Lung (tissue), 11 donors: ENCODE measurements at regions not wholly inside any gene's neighbourhood (a gene's known extent, or its start where the extent isn't known, plus 50 kb on each side); places are given as distances from the start of the nearest gene placed in this dataset.
A peak's percentile ranks its signal among the peaks of the same experiment; 100 is the strongest.

Experiments used
- ATAC-seq: fragments of 200-7000 bp; cut with Tn5 transposase; one replicate; pipeline ENCODE4 v1.9.1; 2020; ENCODE audit warnings: moderate number of reproducible peaks; ENCODE audit not compliant: insufficient read depth, low FRiP score
- DNase-seq, 3 donors: peaks; one replicate each; pipeline ENCODE4 v3.0.0-alpha.2; 2013 to 2017
- H3K27ac ChIP-seq, 2 donors: one replicate each; pipeline ENCODE4 v1.5.1; 2013; ENCODE audit warnings: mild to moderate bottlenecking in 2 of 2, moderate library complexity in 2 of 2, control low read depth in 1 of 2, inconsistent platforms in 1 of 2, low read depth in 1 of 2, low read length in 1 of 2
- H3K27me3 ChIP-seq, 3 donors: one replicate each; pipeline ENCODE4 v1.5.1; 2013; ENCODE audit warnings: low read length in 2 of 3; ENCODE audit not compliant: control insufficient read depth in 3 of 3, insufficient read depth in 3 of 3
- H3K36me3 ChIP-seq, 4 donors: one replicate each; pipeline ENCODE4 v1.5.1; 2013; ENCODE audit warnings: low read length in 4 of 4, mild to moderate bottlenecking in 1 of 4, moderate library complexity in 1 of 4; ENCODE audit not compliant: control insufficient read depth in 4 of 4, insufficient read depth in 4 of 4
- H3K4me1 ChIP-seq, 5 donors: one replicate each; pipeline ENCODE4 v1.5.1; 2013; ENCODE audit warnings: low read length in 5 of 5, mild to moderate bottlenecking in 2 of 5, moderate library complexity in 1 of 5; ENCODE audit not compliant: control insufficient read depth in 5 of 5, insufficient read depth in 5 of 5
- H3K4me3 ChIP-seq: one replicate; pipeline ENCODE4 v1.5.1; 2013; ENCODE audit warnings: mild to moderate bottlenecking, control low read depth, moderate library complexity
- H3K9ac ChIP-seq, 2 donors: one replicate each; pipeline ENCODE4 v1.5.1; 2013; ENCODE audit warnings: low read length in 2 of 2, control low read depth in 1 of 2; ENCODE audit not compliant: insufficient read depth in 1 of 2
- H3K9me3 ChIP-seq, 4 donors: one replicate each; pipeline ENCODE4 v1.5.1; 2013; ENCODE audit warnings: low read length in 3 of 4, mild to moderate bottlenecking in 1 of 4, moderate library complexity in 1 of 4; ENCODE audit not compliant: control insufficient read depth in 4 of 4, insufficient read depth in 3 of 4
- WGBS, 2 donors: extraction: QIAGEN DNeasy Blood & Tissue Kit; methylation state at CpG; one replicate each; pipeline ENCODE4 v1.1.7; 2013; 5-methylcytosine and 5-hydroxymethylcytosine counted together
- TF ChIP-seq, protein P1 (sequence below): IDR thresholded peaks from 2 replicates; pipeline ENCODE4 v1.5.1; 2012; ENCODE audit warnings: mild to moderate bottlenecking; ENCODE audit errors: control extremely low read depth, extremely low read depth
- donor health status: control.
- donor health status: control.
- donor health status: Bipolar disorder and iron deficiency.
- donor health status: healthy.
- donor health status: DM: yes; HTN: yes; CAD: no.

DNA sequence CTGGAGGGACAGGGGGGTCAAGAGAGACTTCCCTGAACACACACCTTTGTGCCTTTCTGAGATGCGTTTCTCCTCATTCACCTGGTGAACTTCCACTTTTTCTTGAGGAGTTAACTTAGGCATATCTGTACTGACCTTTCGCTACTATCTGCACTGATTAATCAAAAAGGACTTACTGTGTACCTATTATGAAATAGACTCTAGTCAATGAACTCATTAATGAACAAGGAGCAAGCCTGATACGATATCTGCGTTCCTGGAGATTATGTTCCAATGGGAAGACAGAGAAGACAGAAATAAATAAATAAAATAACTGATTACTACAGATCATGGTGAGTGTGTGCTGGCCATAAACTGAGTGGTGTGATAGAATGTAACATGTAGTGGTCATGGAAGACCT, 157.2 kb upstream of the TBL1XR1 start:
- no peaks in the 10 kb centered on the region for H3K9me3 ChIP-seq
- ATAC-seq (no peak), DNase-seq (no peak)
- H3K4me1 ChIP-seq: peaks cover 13 to 52% (median 22%) of the 10 kb centered on the region in 5 donors
- no peaks in the 10 kb centered on the region for H3K27me3 ChIP-seq
- TF ChIP-seq, protein P1, sequence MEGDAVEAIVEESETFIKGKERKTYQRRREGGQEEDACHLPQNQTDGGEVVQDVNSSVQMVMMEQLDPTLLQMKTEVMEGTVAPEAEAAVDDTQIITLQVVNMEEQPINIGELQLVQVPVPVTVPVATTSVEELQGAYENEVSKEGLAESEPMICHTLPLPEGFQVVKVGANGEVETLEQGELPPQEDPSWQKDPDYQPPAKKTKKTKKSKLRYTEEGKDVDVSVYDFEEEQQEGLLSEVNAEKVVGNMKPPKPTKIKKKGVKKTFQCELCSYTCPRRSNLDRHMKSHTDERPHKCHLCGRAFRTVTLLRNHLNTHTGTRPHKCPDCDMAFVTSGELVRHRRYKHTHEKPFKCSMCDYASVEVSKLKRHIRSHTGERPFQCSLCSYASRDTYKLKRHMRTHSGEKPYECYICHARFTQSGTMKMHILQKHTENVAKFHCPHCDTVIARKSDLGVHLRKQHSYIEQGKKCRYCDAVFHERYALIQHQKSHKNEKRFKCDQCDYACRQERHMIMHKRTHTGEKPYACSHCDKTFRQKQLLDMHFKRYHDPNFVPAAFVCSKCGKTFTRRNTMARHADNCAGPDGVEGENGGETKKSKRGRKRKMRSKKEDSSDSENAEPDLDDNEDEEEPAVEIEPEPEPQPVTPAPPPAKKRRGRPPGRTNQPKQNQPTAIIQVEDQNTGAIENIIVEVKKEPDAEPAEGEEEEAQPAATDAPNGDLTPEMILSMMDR: no peak
- no peak overlapping the region for H3K4me3 ChIP-seq
- no peaks in the 10 kb centered on the region for H3K36me3 ChIP-seq
- no peak overlapping the region for H3K27ac ChIP-seq
- H3K9ac ChIP-seq: no peak overlapping the region
- WGBS, 2 donors: 96 to 99% methylated on average over 4 of the region's 4 CpGs

DNA sequence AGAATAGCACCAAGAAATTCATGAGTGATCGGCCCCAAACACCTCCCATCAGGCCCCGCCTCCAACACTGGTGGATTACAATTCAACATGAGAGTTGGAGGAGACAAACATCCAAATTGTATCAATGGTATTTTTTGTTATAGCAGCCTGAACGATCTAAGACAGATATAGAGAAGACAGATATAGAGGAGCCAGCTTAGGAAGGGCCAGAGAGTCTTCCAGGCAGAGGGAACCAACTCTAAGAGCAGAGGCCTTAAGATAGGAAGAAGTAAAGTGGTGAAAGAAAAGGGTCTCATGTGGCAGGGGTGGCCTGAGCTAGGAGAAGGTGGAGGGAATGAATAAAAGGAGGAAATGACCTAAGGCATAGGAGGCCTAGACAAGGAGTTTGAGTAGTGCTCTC, 158.8 kb upstream of the TBL1XR1 start:
- H3K36me3 ChIP-seq: no peaks in the 10 kb centered on the region
- H3K9me3 ChIP-seq: no peaks in the 10 kb centered on the region
- H3K9ac ChIP-seq: no peak overlapping the region
- H3K27ac ChIP-seq: peak overlapping the region; percentile 45 to 90
- ATAC-seq (no peak), DNase-seq (no peak)
- no peak overlapping the region for H3K4me3 ChIP-seq
- 94 to 97% methylated on average over 3 of the region's 3 CpGs for WGBS, 2 donors
- TF ChIP-seq, protein P1: no peak
- H3K4me1 ChIP-seq: peaks cover 16 to 51% (median 24%) of the 10 kb centered on the region in 5 donors
- H3K27me3 ChIP-seq: no peaks in the 10 kb centered on the region

DNA sequence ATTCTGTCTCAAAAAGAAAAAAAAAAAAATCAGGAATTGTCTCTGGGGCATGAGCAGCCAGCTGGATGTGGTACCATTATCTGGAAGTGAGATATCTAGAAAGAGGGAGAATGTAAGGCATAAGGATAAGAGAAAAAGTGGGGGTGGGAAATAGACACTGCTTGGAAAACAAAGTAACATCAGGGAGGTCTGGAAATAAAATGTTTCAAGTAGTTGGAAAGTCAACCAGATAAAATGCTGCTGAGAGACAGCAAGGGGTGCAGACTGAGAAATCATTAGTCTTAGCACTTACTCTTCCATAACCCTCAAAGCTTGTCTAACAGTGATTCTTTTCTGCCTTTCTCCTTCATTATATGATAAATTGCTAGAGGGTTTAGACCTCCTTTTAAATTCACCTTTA, 159.7 kb upstream of the TBL1XR1 start:
- no peak for ATAC-seq
- Histone ChIP-seq H3K4me3 (no peak overlapping the region), H3K27me3 (no peaks in the 10 kb centered on the region), H3K9me3 (no peaks in the 10 kb centered on the region), H3K36me3 (no peaks in the 10 kb centered on the region), H3K9ac (no peak overlapping the region), H3K27ac (peak overlapping the region; percentile 55 to 90), H3K4me1 (peaks cover 16 to 55% (median 31%) of the 10 kb centered on the region in 5 donors)
- no peak for DNase-seq
- TF ChIP-seq, protein P1: no peak
